ENCODE measurements at regions not wholly inside any gene's neighbourhood (a gene's known extent, or its start where the extent isn't known, plus 50 kb on each side); places are given as distances from the start of the nearest gene placed in this dataset.

GRCh38 chr6:125451750-125452149 is 150.0 kb upstream of the HDDC2 start:
- no peak for TF ChIP-seq CTCF (IDR thresholded peaks at IDR 0.05)
- TF ChIP-seq POLR2A (IDR thresholded peaks at IDR 0.05) = no peak

All from lower leg skin (tissue), 3 donors.